ENCODE measurements at regions not wholly inside any gene's neighbourhood (a gene's known extent, or its start where the extent isn't known, plus 50 kb on each side); places are given as distances from the start of the nearest gene placed in this dataset.

DNA sequence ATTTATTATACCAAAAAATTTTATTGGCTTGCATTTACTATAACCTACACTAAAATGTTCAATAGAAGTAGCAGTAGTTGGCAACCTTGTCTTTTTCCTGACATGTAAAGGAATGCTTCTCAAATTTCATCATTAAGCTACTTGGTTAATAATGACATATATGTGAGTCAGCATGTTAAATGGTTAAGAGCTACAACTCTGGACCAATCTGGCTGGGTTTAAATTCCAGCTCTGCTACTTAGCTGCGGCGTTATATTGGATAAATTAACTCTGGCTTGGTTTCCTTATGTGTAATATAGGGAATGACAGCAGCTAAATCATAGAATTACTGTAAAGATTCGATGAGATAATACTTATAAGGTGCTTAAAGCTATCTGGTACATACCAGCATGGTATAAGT, 53.7 kb upstream of the OTOGL start:
- no peaks in the 10 kb centered on the region for H3K27me3 ChIP-seq (ENCODE audit: control insufficient read depth, insufficient read depth, low read length)
- no peaks in the 10 kb centered on the region for H3K36me3 ChIP-seq (replicated peaks; ENCODE audit: control insufficient read depth, insufficient read depth, low read length)
- H3K4me3 ChIP-seq (ENCODE audit: insufficient read depth, low read depth, low read length) = no peak overlapping the region
- no peak for DNase-seq

DNA sequence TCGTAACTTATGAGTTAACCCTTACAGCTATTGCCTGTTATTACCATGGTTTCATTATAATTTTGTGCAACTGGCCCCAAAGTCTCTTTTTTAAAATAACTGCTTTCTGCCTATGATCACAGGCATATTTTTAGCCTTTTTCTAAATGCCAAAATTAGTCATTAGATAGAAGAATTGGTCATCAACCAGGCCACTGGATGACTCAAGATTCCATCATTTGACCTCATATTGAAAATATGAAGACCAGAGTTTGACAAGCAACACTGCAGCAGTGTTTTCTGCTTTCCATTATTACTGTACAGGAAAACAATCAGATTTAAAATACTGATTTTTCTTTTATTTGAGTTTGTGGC, 54.7 kb upstream of the OTOGL start:
- DNase-seq = no peak
- Histone ChIP-seq H3K27me3 (ENCODE audit: control insufficient read depth, insufficient read depth, low read length) (no peaks in the 10 kb centered on the region), H3K36me3 (replicated peaks; ENCODE audit: control insufficient read depth, insufficient read depth, low read length) (no peaks in the 10 kb centered on the region), H3K4me3 (ENCODE audit: insufficient read depth, low read depth, low read length) (no peak overlapping the region)

GRCh38 chr12:80041692-80042091, 57.6 kb upstream of the OTOGL start:
- H3K4me3 ChIP-seq (ENCODE audit: insufficient read depth, low read depth, low read length) = no peak overlapping the region

GRCh38 chr12:80041071-80041470, 58.3 kb upstream of the OTOGL start:
- no peaks in the 10 kb centered on the region for H3K36me3 ChIP-seq (replicated peaks; ENCODE audit: control insufficient read depth, insufficient read depth, low read length)
- no peak overlapping the region for H3K4me3 ChIP-seq (ENCODE audit: insufficient read depth, low read depth, low read length)
- no peak for DNase-seq
- H3K27me3 ChIP-seq (ENCODE audit: control insufficient read depth, insufficient read depth, low read length) = no peaks in the 10 kb centered on the region

More at GRCh38 chr12:80041692-80042091, 57.6 kb upstream of the OTOGL start:
- no peak for DNase-seq
- Histone ChIP-seq H3K36me3 (replicated peaks; ENCODE audit: control insufficient read depth, insufficient read depth, low read length) (no peaks in the 10 kb centered on the region), H3K27me3 (ENCODE audit: control insufficient read depth, insufficient read depth, low read length) (no peaks in the 10 kb centered on the region)

- Histone ChIP-seq H3K27me3 (ENCODE audit: control insufficient read depth, insufficient read depth, low read length) (no peaks in the 10 kb centered on the region), H3K4me3 (ENCODE audit: insufficient read depth, low read depth, low read length) (no peak overlapping the region), H3K36me3 (replicated peaks; ENCODE audit: control insufficient read depth, insufficient read depth, low read length) (no peaks in the 10 kb centered on the region)
- no peak for DNase-seq
Observed at GRCh38 chr12:80040075-80040738, 59.1 kb upstream of the OTOGL start.

GRCh38 chr12:80038062-80038560, 61.2 kb upstream of the OTOGL start:
- H3K4me3 ChIP-seq (ENCODE audit: insufficient read depth, low read depth, low read length) = no peak overlapping the region
- no peak for DNase-seq
- H3K27me3 ChIP-seq (ENCODE audit: control insufficient read depth, insufficient read depth, low read length) = no peaks in the 10 kb centered on the region

GRCh38 chr12:80033448-80033847, 65.9 kb upstream of the OTOGL start:
- DNase-seq = no peak
- H3K27me3 ChIP-seq (ENCODE audit: control insufficient read depth, insufficient read depth, low read length) = no peaks in the 10 kb centered on the region

More at GRCh38 chr12:80038062-80038560, 61.2 kb upstream of the OTOGL start:
- no peaks in the 10 kb centered on the region for H3K36me3 ChIP-seq (replicated peaks; ENCODE audit: control insufficient read depth, insufficient read depth, low read length)

GRCh38 chr12:80032946-80033345, 66.4 kb upstream of the OTOGL start:
- Histone ChIP-seq H3K4me3 (ENCODE audit: insufficient read depth, low read depth, low read length) (no peak overlapping the region), H3K36me3 (replicated peaks; ENCODE audit: control insufficient read depth, insufficient read depth, low read length) (no peaks in the 10 kb centered on the region), H3K27me3 (ENCODE audit: control insufficient read depth, insufficient read depth, low read length) (no peaks in the 10 kb centered on the region)
- DNase-seq = no peak

More at GRCh38 chr12:80033448-80033847, 65.9 kb upstream of the OTOGL start:
- H3K4me3 ChIP-seq (ENCODE audit: insufficient read depth, low read depth, low read length) = no peak overlapping the region
- H3K36me3 ChIP-seq (replicated peaks; ENCODE audit: control insufficient read depth, insufficient read depth, low read length) = no peaks in the 10 kb centered on the region

DNA sequence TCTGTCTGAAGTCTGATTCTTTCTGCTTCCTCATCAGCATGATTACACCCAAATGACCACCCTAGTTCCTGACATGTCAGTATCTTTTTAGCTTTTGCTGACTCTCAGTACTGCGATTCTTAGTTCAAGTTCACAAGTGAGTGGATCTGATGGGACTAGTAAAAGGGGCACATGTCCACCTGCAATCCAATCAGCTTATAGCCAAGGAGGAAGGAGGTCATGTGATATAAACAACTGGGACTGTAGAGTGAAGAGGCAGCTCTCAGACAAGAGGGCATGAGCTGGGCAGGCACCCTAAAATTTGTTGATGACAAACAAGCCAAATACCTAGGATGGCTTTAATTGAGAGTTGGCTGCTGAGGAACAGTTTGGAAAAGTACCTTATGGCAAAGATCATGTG, 68.1 kb upstream of the OTOGL start:
- DNase-seq = no peak
- Histone ChIP-seq H3K4me3 (ENCODE audit: insufficient read depth, low read depth, low read length) (no peak overlapping the region), H3K36me3 (replicated peaks; ENCODE audit: control insufficient read depth, insufficient read depth, low read length) (no peaks in the 10 kb centered on the region), H3K27me3 (ENCODE audit: control insufficient read depth, insufficient read depth, low read length) (no peaks in the 10 kb centered on the region)

DNA sequence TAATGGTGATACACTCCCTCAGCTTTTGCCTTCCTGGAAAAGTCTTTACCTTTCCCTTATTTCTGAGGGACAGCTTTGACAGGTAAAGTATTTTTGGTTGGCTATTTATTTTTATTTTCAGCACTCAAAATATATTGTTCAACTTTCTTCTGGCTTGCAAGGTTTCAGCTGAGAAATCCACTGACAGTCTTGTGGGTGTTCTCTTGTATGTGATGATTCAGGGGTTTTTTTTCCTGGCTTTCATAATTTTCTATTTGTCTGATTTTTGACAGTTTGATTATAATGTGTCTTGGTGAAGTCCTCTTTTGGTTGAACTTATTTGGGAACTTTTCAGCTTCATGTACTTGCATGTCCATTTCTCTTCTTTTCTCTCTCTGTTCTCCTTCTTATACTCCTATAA, 73.7 kb upstream of the OTOGL start:
- Histone ChIP-seq H3K4me3 (ENCODE audit: insufficient read depth, low read depth, low read length) (no peak overlapping the region), H3K27me3 (ENCODE audit: control insufficient read depth, insufficient read depth, low read length) (no peaks in the 10 kb centered on the region), H3K36me3 (replicated peaks; ENCODE audit: control insufficient read depth, insufficient read depth, low read length) (no peaks in the 10 kb centered on the region)
- no peak for DNase-seq

GRCh38 chr12:80019691-80020090, 79.6 kb upstream of the OTOGL start:
- no peak for DNase-seq
- Histone ChIP-seq H3K4me3 (ENCODE audit: insufficient read depth, low read depth, low read length) (no peak overlapping the region), H3K36me3 (replicated peaks; ENCODE audit: control insufficient read depth, insufficient read depth, low read length) (no peaks in the 10 kb centered on the region), H3K27me3 (ENCODE audit: control insufficient read depth, insufficient read depth, low read length) (no peaks in the 10 kb centered on the region)

DNA sequence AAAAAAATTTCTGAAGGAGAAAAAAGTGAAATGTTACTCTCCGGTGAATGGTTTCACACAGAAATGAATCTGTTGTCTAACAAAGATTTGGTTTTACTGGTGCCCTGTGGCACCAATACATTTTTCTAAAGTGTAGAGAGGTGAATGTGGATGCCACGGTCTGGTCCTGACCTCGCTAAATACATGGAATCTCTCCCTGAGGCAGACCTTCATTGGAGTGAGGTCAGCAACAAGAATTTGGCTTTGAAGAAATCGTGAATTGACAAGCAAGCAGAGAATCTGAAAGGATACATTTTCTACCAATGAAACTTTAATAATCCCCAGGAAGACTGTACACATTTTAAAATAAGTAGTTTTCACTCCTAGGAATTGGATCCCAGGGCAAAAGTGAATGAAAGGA, 81.2 kb upstream of the OTOGL start:
- H3K4me3 ChIP-seq (ENCODE audit: insufficient read depth, low read depth, low read length) = no peak overlapping the region
- H3K36me3 ChIP-seq (replicated peaks; ENCODE audit: control insufficient read depth, insufficient read depth, low read length) = no peaks in the 10 kb centered on the region
- DNase-seq = no peak
- no peaks in the 10 kb centered on the region for H3K27me3 ChIP-seq (ENCODE audit: control insufficient read depth, insufficient read depth, low read length)

GRCh38 chr12:80017261-80017870, 82.0 kb upstream of the OTOGL start:
- no peaks in the 10 kb centered on the region for H3K36me3 ChIP-seq (replicated peaks; ENCODE audit: control insufficient read depth, insufficient read depth, low read length)
- no peak for DNase-seq
- no peak overlapping the region for H3K4me3 ChIP-seq (ENCODE audit: insufficient read depth, low read depth, low read length)
- H3K27me3 ChIP-seq (ENCODE audit: control insufficient read depth, insufficient read depth, low read length) = no peaks in the 10 kb centered on the region

- H3K27me3 ChIP-seq (ENCODE audit: control insufficient read depth, insufficient read depth, low read length) = no peaks in the 10 kb centered on the region
- no peaks in the 10 kb centered on the region for H3K36me3 ChIP-seq (replicated peaks; ENCODE audit: control insufficient read depth, insufficient read depth, low read length)
- H3K4me3 ChIP-seq (ENCODE audit: insufficient read depth, low read depth, low read length) = no peak overlapping the region
- no peak for DNase-seq
Observed at GRCh38 chr12:80016684-80017083, 81.8 kb upstream of the PPP1R12A start.

DNA sequence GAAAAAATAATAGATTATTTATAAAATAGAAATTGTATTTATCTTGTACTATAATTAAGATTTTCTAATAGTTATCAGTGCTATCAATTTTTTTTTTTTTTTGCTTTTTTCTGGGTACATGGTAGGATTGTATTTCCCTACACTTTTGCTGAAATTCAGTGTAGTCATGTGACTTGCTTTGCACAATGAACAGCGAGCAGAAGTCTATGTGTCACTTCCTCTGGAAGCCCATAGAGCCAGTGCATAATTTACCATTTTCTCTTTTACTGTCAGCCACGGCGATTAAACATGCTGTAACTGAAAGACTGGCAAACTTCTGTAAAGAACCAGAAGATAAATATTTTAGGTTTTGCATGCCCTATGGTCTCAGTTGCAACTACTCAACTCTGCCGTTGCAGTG, 80.8 kb upstream of the PPP1R12A start:
- H3K27me3 ChIP-seq (ENCODE audit: control insufficient read depth, insufficient read depth, low read length) = no peaks in the 10 kb centered on the region
- H3K4me3 ChIP-seq (ENCODE audit: insufficient read depth, low read depth, low read length) = no peak overlapping the region
- no peaks in the 10 kb centered on the region for H3K36me3 ChIP-seq (replicated peaks; ENCODE audit: control insufficient read depth, insufficient read depth, low read length)

More for the DNA sequence above, 80.8 kb upstream of the PPP1R12A start:
- DNase-seq = no peak

All from H7 (cell line).